DMS 273 (cell line): ENCODE measurements at regions not wholly inside any gene's neighbourhood (a gene's known extent, or its start where the extent isn't known, plus 50 kb on each side); places are given as distances from the start of the nearest gene placed in this dataset.
"Not testable (repeated sequence)": the region's sequence is repeated elsewhere in the genome, so short reads cannot be mapped to it uniquely, and the experiment has no call there.

Experiments used
- DNase-seq: peaks from one replicate; lab custom pipeline; 2025; ENCODE audit not compliant: unreplicated experiment; lab: John Stamatoyannopoulos, UW

- DNase-seq: peak; percentile 96
These were observed 350.3 kb upstream of the POT1 start for GRCh38 chr7:125279961-125280360.

DNA sequence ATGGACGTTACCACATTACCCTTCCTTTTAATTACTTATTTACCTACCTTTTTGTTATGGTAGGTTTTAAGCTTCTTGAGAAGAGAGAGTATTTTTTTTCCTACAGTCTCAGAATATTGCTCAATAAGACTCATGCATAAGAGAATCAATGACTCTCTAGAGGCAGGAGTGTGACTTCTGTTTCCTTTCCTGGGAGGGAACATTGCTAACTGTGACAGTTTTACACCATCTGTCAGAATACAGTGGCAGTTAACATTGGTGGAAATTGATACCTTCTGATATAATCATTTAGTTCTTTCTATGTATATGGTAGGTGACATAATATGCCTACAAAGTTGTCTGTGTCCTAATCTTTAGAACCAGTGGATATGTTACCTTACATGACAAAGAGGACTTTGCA lies 348.7 kb upstream of the POT1 start:
- DNase-seq: peak; percentile 46

- not testable (repeated sequence) for DNase-seq
These were observed 345.1 kb upstream of the POT1 start for GRCh38 chr7:125274742-125275141.

DNA sequence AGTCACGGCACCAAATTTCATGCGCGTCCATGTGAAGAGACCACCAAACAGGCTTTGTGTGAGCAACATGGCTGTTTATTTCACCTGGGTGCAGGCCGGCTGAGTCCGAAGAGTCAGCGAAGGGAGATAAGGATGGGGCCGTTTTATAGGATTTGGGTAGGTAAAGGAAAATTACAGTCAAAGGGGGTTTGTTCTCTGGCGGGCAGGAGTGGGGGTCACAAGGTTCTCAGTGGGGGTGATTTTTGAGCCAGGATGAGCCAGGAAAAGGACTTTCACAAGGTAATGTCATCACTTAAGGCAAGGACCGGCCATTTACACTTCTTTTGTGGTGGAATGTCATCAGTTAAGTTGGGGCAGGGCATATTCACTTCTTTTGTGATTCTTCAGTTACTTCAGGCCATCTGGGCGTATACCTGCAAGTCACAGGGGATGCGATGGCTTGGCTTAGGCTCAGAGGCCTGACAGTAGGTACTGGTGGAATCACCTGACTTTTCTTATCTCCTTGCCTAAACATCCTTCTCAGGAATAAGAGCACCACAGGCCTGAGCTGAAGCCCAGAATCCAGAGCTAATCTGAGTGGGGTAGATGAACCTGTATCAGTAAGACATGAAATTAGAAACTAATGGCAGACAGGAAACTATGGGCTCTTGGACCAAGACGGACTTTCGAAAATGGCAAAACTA lies 334.7 kb upstream of the POT1 start:
- not testable (repeated sequence) for DNase-seq

DNA sequence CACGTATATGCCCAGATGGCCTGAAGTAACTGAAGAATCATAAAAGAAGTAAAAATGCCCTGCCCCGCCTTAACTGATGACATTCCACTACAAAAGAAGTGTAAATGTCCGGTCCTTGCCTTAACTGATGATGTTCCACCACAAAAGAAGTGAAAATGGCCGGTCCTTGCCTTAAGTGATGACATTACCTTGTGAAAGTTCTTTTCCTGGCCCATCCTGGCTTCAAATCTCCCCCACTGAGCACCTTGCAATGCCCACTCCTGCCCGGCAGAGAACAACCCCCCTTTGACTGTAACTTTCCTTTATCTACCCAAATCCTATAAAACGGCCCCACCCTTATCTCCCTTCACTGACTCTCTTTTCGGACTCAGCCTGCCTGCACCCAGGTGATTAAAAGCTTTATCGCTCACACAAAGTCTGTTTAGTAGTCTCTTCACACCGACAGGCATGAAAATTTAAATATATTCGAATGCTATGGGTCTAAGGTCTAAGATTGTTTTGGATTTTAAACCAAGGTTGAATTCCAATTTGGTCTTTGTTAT lies 329.3 kb upstream of the POT1 start:
- DNase-seq: not testable (repeated sequence)

DNA sequence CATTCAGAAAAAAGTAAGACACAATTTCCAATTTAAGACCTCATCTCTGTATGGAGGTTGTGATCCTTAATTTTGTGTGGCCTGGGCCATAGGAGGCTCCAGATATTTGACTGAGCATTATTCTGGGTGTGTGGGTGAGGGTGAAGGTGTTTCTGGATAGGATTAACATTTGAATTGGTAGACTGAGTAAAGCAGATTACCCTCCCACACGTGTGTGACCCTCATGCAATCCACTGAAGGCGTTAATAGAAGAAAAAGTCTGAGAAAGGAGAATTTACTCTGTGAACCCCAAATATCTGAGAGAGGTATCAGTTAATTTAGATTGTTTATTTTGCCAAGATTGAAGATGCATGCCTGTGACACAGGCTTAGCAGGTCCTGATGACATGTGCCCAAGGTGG lies 328.0 kb upstream of the POT1 start:
- no peak for DNase-seq

DNA sequence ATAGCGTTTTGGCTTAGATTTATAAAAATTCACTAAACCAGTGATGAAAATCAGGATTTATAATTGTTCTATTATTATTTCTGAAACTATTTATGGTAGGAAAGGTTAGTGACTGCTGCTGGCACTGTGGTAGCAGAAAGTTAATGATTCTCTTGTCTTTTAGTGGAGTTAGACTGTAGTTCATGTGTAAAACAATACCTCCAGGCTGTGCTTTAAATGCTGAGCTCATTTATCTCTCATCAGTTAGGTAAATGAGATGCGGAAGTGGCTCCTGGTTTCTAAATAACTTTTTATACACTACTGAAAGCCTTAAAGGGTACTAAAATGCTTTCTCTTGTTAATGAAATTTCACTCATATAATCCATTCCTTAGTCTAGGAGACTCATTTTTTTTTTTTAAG lies 326.8 kb upstream of the POT1 start:
- DNase-seq: peak; percentile 14

- DNase-seq: peak; percentile 15
These were observed 326.2 kb upstream of the POT1 start for GRCh38 chr7:125255810-125256209.

- no peak for DNase-seq
These were observed 324.9 kb upstream of the POT1 start for GRCh38 chr7:125254566-125254965.

GRCh38 chr7:125253452-125254190 lies 324.0 kb upstream of the POT1 start:
- DNase-seq: no peak

DNA sequence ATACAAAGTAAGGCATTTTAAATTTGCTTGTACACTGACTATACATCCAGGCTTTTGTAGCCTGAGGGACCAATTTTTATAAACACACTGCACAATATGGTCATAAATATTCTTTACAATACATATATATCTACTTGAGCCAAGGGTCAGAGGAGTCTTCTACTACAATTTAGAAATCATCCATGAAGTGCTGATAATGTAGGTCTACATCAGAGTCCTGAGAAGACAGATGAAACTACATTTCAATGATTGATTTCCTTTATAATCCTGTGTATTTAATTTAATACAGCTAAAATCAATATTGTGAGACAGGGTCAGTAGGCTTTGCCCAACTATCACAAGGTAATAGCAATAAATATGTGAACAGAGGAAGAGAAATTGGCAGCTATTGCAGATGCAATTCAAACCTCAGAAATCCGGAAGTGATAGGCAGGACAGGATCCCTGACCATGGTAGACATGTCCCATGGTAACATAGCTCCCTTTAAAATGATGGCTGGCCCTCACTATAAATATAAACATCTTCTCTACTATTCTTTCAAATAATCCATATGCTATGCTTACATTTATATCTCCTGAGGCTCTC lies 318.0 kb upstream of the POT1 start:
- DNase-seq: no peak

DNA sequence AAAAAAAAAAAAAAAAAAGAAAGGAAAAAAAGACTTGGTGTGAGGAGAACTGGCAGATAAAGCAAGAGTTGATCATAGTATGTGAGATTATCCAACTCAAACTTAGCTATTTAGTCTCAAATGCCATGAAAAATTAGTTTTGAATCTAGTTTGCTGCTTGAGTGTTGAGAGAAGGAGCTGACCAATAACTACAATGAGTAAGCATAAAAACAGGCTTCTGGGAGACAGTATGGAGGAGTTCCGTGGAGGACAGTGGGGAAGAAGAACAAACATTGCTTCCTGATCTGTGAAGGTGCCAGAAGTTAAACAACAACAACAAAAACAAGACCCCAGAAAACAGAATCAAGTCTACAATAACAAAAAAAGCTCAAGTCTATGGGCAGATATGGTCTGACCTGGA lies 317.1 kb upstream of the POT1 start:
- DNase-seq: no peak

DNA sequence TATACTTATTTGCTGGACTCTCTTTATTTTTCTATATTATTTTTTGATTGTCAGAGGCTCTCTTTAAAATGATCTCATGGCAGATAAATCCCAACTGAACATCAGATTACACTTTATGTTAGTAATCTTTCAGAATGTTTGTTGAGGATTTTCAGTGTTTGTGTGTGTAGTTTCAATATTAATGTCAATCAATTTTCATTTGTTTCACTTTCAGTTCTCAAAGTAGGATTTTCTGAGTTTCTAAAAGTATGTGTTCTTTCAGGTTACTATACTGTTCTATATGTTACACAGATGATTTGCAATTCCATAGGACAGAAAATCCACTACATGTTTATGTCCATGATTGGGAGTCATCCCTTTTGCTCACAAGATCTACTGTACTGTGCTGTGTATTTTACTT lies 311.9 kb upstream of the POT1 start:
- DNase-seq: no peak

DNA sequence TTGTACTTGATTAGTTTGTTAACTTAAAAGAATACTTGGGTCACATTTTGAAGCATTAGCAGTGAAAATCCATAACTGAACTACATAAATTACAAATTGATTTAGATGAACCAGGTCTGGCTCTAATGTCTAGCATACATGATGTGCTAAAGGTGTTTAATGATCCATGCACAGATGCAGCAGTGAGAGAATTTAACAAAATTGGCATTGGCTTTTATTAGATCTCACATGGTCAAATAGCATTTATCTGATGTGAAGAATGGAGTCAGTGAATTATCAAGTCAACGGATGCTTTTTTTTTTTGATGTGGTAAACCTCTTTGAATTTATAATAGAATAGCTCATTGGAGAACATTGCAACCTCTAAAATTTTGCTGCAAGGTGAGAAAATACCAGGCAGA lies 293.0 kb upstream of the POT1 start:
- DNase-seq: no peak

- DNase-seq: no peak
These were observed 288.5 kb upstream of the POT1 start for GRCh38 chr7:125218076-125218475.

DNA sequence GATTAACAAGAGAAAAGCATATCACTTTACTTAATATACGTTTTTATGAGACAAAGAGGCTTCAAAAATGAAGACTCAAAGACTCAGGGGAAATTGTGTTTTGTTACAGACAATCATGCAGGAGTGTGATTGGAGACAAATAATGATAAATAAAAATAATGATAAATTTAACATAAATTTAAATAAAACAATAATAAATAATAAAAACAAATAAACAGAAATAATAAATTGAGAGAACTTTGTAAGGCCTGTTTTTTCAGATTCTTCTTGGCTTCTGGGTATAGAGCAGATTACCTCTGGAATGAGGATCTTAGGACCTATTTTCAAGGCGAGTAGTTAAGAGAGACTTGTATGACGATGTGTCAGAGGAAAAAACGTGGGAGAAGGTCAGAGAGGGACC lies 271.4 kb upstream of the POT1 start:
- DNase-seq: no peak

DNA sequence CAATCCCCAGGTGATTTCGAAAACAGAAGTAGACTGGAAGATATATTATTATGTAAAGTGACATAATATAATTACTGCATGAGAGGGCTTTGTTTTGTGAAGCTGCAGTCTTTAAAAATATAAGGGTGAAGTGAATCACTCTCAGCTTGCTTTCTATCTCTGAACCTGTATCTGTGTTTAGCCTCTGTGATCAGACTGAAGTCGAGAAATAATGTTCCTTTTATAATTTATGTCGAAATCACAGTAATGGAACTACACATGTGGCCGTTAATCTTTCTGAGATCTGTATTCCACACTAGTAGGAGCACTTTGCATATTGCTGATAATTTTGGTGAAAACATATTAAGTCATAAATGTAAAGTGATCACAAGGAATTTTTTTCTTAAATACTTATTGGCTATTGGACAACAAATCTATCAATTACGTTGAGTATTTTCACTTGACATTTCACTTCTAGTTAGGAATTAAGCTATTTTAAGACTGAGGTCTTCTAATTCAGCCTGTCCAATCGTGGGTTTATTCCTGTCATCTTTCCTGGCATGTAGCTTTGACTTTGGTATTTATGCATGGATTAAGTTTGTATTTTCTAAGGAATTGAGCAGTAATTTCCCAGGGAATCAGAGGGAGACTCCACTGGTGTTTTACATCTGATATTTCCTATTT lies 268.2 kb upstream of the POT1 start:
- DNase-seq: no peak

- no peak for DNase-seq
These were observed 265.5 kb upstream of the POT1 start for GRCh38 chr7:125195156-125195555.

- DNase-seq: no peak
These were observed 263.6 kb upstream of the POT1 start for GRCh38 chr7:125193263-125193662.

- DNase-seq: no peak
These were observed 255.2 kb upstream of the POT1 start for GRCh38 chr7:125184801-125185200.

- DNase-seq: not testable (repeated sequence)
These were observed 252.1 kb upstream of the POT1 start for GRCh38 chr7:125181569-125182267.
